CD4-positive, alpha-beta T cell treated with Interferon gamma for 1 hour (primary cell): ENCODE measurements at regions not wholly inside any gene's neighbourhood (a gene's known extent, or its start where the extent isn't known, plus 50 kb on each side); places are given as distances from the start of the nearest gene placed in this dataset.

ENCODE experiments used
- DNase-seq: peaks from one replicate; pipeline ENCODE4 v3.0.0-alpha.2; 2020

GRCh38 chr4:155616117-155616516, 50.5 kb upstream of the GUCY1A1 start:
- no peak for DNase-seq

- no peak for DNase-seq
Measured at GRCh38 chr4:155615081-155615887, 51.4 kb upstream of the GUCY1A1 start.

GRCh38 chr4:155614111-155614762, 52.4 kb upstream of the GUCY1A1 start:
- DNase-seq, result no peak

GRCh38 chr4:155612074-155612473, 54.6 kb upstream of the GUCY1A1 start:
- no peak for DNase-seq

GRCh38 chr4:155611501-155611900, 55.1 kb upstream of the GUCY1A1 start:
- DNase-seq, result no peak

GRCh38 chr4:155610143-155610542, 56.5 kb upstream of the GUCY1A1 start:
- DNase-seq, result no peak

- DNase-seq, result no peak
Measured at GRCh38 chr4:155609455-155610059, 57.1 kb upstream of the GUCY1A1 start.

- no peak for DNase-seq
Measured at GRCh38 chr4:155608225-155608885, 58.3 kb upstream of the GUCY1A1 start.

- no peak for DNase-seq
Measured at GRCh38 chr4:155607481-155607880, 59.2 kb upstream of the GUCY1A1 start.

GRCh38 chr4:155604718-155605626, 61.7 kb upstream of the GUCY1A1 start:
- no peak for DNase-seq

- DNase-seq, result no peak
Measured at GRCh38 chr4:155603360-155603891, 63.2 kb upstream of the GUCY1A1 start.

- no peak for DNase-seq
Measured at GRCh38 chr4:155602351-155603140, 64.1 kb upstream of the GUCY1A1 start.

GRCh38 chr4:155600244-155600643, 66.4 kb upstream of the GUCY1A1 start:
- no peak for DNase-seq

GRCh38 chr4:155599596-155599995, 67.1 kb upstream of the GUCY1A1 start:
- no peak for DNase-seq

- DNase-seq, result no peak
Measured at GRCh38 chr4:155599085-155599484, 67.6 kb upstream of the GUCY1A1 start.

- DNase-seq, result no peak
Measured at GRCh38 chr4:155597933-155598451, 68.7 kb upstream of the GUCY1A1 start.

GRCh38 chr4:155597281-155597680, 69.4 kb upstream of the GUCY1A1 start:
- DNase-seq, result no peak

GRCh38 chr4:155593793-155594192, 72.9 kb upstream of the GUCY1A1 start:
- DNase-seq, result no peak

- no peak for DNase-seq
Measured at GRCh38 chr4:155592938-155593297, 73.7 kb upstream of the GUCY1A1 start.

GRCh38 chr4:155592179-155592937, 74.3 kb upstream of the GUCY1A1 start:
- no peak for DNase-seq
